G401.6 (cell line): ENCODE measurements at regions not wholly inside any gene's neighbourhood (a gene's known extent, or its start where the extent isn't known, plus 50 kb on each side); places are given as distances from the start of the nearest gene placed in this dataset.

Experiments used
- FAIRE-seq: peaks from 2 replicates; lab custom pipeline; 2012; peaks lifted over from hg19 to GRCh38; lab: Jason Lieb, UNC

- FAIRE-seq, result no peak
Observed at GRCh38 chr3:30169487-30169886, 436.9 kb upstream of the TGFBR2 start.

DNA sequence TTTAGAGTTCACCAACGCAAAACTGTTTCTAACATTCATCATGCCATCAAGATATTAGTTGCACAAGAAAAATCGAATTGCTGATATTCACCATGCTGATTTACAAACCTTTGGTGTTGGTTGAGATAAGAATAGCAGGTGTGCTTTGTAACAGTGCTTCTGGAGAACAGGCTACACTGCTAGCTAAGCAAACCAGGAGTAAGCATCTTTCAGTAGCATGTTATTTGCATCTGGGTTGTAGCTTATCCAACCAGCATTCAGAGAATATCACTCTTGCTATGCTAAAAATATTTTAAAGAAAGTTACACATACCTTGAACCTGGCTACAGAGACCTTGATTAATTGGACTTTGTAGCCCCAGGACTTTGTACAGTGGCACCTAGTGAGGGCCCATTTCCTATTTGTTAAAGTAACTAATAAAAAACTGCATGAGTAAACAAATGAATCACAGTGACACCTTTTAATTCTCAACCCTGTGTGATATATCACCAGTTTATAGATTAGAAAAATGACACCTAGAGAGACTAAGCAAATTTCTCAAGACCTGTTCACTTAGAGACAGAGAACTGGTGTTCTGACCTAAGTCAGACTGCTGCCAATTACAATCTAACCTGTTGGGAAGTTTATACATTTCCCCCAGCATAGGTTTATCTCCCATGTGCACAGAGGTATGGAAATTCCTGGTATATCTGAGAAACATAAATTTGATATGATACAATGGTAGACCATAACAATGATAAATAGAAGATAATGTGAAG, 435.5 kb upstream of the TGFBR2 start:
- no peak for FAIRE-seq

DNA sequence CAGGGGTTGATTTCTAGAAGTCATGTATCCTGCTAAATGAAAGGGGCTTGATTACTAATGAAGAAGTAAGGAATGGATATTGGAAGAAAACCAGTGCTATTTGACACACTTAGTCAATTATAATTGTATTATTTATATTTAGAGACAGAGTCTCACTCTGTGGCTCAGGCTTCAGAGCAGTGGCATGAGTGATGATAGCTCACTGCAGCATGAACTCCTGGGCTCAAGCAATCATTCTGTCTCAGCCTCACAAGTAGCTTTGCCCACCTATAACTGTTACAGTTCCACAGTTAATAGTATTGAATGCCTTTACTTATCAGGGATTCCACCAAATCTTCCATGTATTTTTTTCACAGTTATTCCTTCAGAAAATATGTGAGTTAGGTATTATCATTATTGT, 432.0 kb upstream of the TGFBR2 start:
- no peak for FAIRE-seq

DNA sequence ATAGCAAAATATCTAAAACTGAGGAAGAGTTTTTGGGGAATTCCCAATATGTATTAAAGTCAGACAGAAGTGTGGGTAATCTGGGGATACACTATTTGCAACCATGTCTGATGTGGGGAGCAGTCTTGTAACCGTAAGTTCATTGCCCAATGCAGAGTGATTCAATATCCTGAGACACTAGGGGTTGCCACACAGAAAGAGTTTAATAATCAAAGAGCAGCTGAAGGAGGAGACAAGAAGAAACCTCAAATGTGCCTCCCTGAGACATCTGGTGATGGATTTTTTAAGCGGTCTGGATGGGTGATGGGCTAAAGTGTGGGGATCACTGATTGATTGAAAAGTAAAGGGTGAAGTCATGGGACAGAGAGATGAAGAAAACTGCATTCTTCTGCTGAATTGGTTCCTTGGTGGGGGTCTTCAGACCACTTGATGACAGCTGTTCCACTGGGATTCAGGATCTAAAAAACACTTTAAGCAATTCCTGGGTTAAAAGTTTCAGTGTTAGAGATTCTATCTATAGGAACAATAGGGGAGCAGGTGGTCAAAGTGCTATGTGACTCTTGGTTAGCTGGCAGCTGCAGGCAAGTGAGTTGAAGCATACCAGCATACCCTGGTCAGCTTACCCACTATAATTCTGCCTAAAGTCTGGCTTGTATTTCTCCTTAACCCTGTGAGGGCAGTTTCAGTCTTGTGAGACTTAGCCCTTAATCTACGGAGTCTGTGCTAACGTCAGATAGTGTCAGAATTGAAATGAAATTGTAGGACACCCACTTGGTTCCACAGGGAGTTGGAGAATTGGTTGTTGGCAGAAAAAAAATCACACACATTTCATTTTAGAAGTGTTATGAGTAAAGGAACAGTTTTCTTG, 425.9 kb upstream of the TGFBR2 start:
- FAIRE-seq, result no peak

GRCh38 chr3:30181178-30181465, 425.3 kb upstream of the TGFBR2 start:
- no peak for FAIRE-seq

GRCh38 chr3:30181581-30181980, 424.8 kb upstream of the TGFBR2 start:
- FAIRE-seq, result no peak

- no peak for FAIRE-seq
Observed at GRCh38 chr3:30183421-30183820, 423.0 kb upstream of the TGFBR2 start.

DNA sequence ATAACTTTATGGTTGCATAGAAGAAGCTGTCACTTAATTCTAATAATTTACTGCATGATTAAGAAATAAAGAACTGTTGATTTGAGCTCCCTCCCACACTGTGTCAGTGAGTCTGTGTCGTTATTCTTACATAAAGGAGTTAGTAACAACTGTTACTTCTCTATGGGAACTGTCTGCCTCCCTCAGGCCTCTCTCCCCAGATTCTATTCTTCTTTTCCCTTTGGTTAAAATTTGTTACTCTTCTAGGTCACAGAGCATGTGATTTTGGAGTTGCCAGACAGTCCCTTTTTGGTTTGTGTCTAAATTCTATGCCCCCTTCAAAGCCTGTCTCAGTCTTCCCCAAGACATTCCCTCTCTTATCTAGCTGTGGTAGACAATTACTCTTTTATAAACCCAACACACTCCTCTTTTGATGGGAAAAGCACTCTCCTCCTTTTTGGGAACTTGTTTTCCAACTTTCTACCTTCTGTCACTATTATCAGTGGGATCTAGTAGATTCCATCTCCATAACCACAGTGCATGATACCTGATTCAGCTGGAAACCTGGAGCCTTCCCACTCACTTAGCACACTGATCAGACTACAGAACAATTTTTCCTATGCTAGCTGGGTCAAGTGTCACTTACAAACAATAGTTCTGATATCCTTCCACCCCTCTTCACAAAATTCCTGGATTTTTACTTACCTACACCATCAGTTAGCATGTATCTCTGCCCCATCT, 422.1 kb upstream of the TGFBR2 start:
- FAIRE-seq, result no peak

DNA sequence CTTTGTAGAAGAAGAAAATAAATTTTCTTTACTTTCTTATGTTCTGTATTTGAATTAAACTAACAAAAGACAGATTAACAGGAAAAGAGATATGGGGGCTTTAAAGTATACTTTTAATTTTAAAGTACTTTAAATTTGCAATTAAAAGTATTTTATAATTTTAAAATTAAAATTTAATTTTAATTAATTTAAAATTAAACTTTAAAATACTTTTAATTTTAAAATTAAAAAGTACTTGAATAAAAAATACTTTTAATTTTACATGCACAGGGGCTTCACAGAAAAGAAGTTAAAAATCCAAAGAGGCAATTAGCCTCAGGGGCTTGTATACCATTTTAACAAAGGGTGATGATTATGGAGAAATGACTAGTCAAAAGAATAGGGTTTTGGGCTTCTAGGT, 420.5 kb upstream of the TGFBR2 start:
- FAIRE-seq, result peak; percentile 93

- no peak for FAIRE-seq
Observed at GRCh38 chr3:30186741-30187219, 419.6 kb upstream of the TGFBR2 start.

DNA sequence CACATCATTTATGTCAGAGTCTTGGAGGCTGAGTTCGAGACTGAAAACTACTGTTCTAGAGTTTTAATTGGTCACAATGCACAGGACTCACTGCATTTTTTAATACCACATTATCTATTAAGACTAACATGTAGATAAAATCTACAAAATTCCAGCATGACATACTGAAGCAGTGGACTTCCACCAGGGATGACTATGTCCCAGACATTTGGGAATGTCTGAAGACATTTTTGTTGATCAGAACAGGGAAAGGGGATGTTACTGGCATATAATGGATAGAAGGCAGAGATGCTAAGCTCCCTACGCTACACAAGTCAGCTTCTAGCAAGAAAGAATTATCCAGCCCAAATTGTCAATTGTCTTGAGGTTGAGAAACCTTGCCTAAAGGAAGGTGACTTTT, 419.0 kb upstream of the TGFBR2 start:
- FAIRE-seq, result no peak

DNA sequence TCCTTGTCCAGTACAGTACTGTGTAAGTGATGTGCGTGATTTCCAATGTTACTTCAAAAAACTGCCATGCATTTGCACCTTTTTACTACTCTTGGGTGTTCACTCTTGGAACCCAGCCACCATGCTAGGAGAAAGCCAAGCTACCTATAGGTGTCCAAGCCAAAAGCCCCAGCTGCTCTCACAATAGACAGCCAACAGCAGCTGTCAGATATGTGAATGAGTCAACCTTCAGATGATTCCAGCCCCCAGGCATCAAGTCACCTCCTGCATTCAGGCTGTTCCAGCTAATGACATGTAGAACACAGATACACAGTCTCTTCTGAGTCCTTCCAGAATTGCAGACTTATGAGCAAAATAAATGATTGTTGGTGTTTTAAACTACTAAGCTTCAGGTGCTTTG, 417.7 kb upstream of the TGFBR2 start:
- FAIRE-seq, result no peak

DNA sequence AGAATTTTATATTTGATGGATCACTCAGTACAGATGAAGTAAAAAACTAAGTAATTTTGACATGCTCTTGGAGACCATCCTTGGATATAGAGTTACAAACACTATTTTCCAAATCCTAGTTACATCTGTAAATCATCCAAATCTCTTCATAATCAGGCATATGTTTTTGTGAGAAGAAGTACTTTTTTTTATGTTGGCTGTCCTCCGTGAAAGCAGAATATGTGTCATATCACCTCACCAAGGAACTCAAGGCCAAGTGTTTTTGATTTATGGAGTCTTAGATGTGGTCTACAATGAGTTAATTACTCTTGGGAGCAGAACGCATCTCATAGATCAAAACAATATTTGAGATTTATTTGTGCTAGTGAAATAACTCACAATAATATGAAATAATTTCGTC, 416.5 kb upstream of the TGFBR2 start:
- no peak for FAIRE-seq

GRCh38 chr3:30193625-30194044, 412.8 kb upstream of the TGFBR2 start:
- no peak for FAIRE-seq

DNA sequence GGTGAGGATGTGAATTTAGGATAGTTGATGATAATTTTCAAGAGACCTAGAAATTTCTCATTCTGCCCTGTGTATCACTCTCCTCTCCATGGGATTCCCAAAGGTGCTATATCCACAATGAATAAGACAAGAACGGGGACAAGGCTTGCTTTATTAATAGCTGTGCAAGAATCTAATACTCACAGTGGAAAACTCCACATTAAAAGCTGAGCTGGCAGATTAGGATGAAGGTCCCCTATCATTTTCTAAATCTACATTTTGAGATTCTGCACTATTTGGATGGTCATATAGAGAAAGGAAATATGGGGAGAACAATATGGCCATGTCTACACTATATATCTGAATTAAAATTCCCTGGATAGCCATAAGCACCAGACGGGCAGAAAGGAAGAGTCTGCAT, 411.0 kb upstream of the TGFBR2 start:
- FAIRE-seq, result no peak

DNA sequence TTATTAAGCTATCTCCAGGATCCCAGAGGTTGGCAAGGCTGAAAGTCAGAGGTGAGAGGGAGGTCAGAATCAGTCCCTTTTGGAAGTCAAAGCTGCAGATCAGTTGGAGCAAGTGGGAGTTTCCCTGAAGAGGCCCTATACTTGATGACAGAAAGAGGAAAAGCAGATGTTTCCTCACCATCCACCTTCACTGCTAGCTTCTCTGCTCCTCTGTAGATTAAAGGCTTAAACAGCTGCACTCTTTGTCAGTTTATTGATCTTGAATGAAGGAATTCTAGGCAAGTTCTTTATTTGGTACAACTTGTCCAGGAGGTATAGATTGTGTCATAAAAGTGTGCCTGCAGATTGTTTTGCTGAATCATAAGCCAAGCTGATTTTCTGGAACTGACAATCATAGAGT, 408.2 kb upstream of the TGFBR2 start:
- no peak for FAIRE-seq

- FAIRE-seq, result peak; percentile 88
Observed at GRCh38 chr3:30199096-30199759, 407.2 kb upstream of the TGFBR2 start.

DNA sequence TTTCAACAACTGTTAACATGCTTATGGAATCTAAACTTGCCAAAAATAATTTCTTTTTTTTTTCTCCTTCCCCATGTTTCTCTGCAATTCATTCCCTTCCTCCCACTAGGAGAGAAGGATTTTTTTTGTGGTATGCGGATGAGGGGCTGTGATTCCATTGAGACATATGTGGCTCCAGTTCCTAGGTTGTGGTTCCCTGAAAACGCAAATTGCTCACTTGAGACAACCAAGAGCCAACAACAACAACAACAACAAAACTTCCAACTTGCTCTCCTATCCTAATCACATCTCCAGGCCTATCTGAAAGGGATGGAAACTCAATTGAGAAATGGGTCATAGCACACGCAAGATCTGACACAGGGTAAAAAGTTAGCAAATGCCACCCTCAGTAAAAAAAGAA, 406.5 kb upstream of the TGFBR2 start:
- FAIRE-seq, result no peak

DNA sequence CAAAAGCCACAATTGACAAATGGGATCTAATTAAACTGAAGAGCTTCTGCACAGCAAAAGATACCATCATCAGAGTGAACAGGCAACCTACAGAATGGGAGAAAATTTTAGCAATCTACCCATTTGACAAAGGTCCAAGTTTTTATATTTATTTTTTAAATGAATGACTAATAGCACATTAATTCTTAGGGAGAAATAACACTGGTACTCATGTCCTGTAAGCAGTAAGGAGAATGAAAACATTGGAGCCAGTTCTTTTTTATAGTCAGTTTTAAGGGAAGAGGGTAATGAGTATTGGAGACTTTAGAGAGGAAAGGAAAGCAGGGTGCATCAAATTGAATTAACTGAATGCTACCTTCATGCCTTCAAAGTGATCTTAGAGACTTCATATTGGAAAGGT, 404.7 kb upstream of the TGFBR2 start:
- no peak for FAIRE-seq

DNA sequence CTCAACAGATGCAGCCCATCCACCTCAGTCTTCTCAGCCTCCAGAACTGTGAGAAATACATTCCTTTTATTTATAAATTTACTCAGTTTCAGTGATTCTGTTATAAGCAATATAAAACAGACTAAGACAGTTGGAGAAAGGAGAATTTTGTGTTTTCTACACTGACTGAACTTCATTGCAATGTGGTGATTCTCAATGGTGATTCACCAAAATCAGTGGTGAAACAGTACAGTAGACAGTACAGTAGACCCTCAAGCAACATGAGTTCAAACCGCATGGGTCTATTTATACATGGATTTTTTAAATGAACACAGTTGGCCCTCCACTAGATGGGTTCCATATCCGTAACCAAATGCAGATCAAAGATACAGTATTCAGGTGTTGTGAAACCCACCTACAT, 403.1 kb upstream of the TGFBR2 start:
- FAIRE-seq, result no peak

DNA sequence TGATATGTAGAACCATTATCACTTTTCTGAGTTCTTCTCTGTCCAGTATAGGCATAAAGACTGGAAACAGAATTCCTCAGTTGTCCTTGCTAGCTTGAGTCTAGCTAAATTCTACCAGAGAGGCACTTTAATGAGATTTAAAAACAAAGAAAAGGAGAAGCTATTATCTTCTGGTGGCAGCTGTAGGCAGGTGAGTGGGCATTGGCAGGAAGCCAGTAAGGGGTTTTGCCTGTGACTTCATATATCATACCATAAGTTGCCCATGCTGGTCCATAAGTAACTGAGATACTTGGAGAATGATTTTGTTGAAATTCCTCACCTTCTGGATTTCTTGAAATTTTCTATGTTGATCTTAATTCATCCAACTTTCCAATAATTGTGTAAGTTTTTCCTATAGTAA, 402.3 kb upstream of the TGFBR2 start:
- FAIRE-seq, result no peak

DNA sequence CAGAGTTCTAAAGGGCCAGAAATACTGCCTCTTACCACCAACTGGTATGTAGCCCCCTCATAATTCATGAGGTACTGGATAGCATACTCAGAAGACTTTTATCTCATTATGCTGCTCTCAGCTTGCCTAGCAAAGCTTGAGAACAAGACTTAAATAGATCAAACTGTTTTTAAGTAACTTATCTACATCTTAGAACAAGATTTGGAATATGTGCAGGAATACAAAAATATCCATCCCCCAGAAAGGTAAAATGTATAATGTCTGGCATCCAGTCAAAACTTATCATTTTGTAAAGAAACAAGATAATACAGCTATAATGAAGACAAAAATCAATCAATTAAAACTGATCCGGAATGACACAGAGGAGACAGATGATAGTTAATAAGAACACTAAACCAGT, 400.4 kb upstream of the TGFBR2 start:
- FAIRE-seq, result no peak

GRCh38 chr3:30221619-30222018, 384.8 kb upstream of the TGFBR2 start:
- FAIRE-seq, result no peak
